AG04449 (cell line): ENCODE measurements at regions not wholly inside any gene's neighbourhood (a gene's known extent, or its start where the extent isn't known, plus 50 kb on each side); places are given as distances from the start of the nearest gene placed in this dataset.

Experiments
- CTCF ChIA-PET: fragments of 350-600 bp; formaldehyde crosslinking; extraction: SDS; loops from one replicate; lab custom pipeline; 2021; ENCODE audit warnings: antibody characterized with exemption; lab: Yijun Ruan, JAX
- POLR2A ChIA-PET: fragments of 400-600, 350-600 bp; formaldehyde crosslinking; extraction: SDS; loops from one replicate; lab custom pipeline; 2020; ENCODE audit warnings: antibody characterized with exemption, inconsistent platforms; lab: Yijun Ruan, JAX
- DNase-seq: peaks from one replicate; pipeline ENCODE4 v3.0.0-alpha.2; 2010; ENCODE audit warnings: low read depth, low spot score
- H3K4me3 ChIP-seq: 2 replicates; pipeline ENCODE4 v1.5.1; 2011; ENCODE audit warnings: low read depth, mild to moderate bottlenecking, control low read depth, low read length
- TF ChIP-seq, protein P1 (sequence below): IDR thresholded peaks from one replicate; pipeline ENCODE4 v1.5.1; 2011; ENCODE audit warnings: mild to moderate bottlenecking, moderate library complexity, low read length, control low read depth, inconsistent platforms; ENCODE audit not compliant: insufficient read depth; ENCODE audit errors: missing control alignments

DNA sequence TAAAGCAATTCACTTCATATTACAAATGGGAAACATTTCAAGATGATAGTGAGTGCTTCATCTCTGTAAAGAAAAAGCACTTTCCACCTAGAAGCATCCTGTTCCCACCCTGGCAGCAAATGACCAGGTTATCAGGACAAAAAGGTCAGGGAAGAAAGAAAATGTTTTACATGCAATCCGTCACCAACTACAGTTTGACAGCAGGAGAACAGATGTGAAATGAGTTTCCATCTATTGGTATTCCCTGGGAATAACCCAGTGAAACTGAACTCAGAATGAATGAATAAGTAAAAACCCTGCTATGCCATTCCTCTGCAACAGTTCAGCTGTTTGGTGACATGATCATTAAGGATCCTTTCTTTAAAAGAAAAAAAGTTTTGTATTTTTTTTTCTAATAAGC lies 67.6 kb downstream of the HTR1A start:
- H3K4me3 ChIP-seq = no peak overlapping the region
- CTCF ChIA-PET = no interaction called here
- POLR2A ChIA-PET = no interaction called here
- no peak for DNase-seq
- TF ChIP-seq, protein P1, sequence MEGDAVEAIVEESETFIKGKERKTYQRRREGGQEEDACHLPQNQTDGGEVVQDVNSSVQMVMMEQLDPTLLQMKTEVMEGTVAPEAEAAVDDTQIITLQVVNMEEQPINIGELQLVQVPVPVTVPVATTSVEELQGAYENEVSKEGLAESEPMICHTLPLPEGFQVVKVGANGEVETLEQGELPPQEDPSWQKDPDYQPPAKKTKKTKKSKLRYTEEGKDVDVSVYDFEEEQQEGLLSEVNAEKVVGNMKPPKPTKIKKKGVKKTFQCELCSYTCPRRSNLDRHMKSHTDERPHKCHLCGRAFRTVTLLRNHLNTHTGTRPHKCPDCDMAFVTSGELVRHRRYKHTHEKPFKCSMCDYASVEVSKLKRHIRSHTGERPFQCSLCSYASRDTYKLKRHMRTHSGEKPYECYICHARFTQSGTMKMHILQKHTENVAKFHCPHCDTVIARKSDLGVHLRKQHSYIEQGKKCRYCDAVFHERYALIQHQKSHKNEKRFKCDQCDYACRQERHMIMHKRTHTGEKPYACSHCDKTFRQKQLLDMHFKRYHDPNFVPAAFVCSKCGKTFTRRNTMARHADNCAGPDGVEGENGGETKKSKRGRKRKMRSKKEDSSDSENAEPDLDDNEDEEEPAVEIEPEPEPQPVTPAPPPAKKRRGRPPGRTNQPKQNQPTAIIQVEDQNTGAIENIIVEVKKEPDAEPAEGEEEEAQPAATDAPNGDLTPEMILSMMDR = no peak

DNA sequence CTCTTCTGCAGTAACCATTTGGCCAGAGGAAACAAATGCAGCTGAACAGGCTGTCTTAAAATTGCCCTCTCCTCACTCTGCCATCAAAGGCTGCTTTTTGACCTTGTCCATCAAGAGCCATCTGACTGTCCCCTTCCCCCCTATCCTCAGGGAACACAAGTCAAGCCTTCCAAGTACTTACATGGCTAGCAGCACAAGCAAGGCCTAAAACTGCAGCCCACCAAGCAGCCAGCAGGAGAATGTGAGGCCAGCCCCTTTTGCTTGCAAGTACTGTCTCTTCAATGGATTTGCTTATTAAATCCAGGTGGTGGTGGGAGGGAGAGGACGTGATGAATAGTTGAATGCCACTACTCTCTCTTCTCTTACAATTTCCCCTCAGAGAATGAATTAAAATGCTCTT lies 83.5 kb downstream of the HTR1A start:
- TF ChIP-seq, protein P1 = no peak
- DNase-seq = no peak
- POLR2A ChIA-PET = no interaction called here
- CTCF ChIA-PET = no interaction called here
- H3K4me3 ChIP-seq = no peak overlapping the region

DNA sequence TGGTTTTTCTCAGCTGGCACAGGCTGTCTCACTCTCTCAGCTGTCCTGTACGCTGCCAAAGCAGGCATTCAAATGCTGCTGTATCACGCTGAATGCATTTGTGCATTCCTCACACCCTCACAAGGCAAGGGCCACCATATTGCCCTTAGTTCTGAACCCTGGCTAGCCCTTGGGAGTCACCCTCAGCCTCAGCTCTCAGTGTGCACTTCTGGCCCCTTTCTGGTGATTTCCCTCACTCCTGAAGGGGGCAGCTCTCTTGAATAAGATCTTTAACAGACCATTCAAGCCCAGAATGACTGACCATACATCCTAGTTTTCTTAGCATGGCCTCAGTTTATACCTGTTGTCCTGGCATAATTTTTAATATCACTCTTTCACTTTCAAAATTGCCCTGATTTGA lies 84.3 kb downstream of the HTR1A start:
- no peak overlapping the region for H3K4me3 ChIP-seq
- TF ChIP-seq, protein P1 = no peak
- POLR2A ChIA-PET = no interaction called here
- DNase-seq = no peak
- CTCF ChIA-PET = no interaction called here

DNA sequence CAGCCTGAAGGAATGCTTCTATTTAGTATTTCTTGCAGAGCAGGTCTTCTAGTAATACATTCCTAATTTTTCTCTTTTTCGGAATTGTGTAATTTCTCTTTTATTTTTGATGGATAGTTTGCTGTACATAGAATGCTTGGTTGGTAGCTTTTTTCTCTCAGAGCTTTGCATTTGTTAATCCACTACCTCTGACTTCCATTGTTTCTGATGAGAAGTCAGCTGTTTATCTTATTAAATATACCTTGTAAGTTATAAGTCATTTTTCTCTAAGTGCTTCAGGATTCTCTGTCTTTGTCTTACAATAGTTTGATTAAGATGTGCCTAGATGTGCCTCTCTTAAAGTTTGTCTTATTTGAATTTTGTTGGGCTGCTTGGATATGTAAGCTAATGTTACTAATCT lies 101.9 kb downstream of the HTR1A start:
- ChIA-PET CTCF (no interaction called here), POLR2A (no interaction called here)
- TF ChIP-seq, protein P1 = no peak
- no peak for DNase-seq
- no peak overlapping the region for H3K4me3 ChIP-seq

DNA sequence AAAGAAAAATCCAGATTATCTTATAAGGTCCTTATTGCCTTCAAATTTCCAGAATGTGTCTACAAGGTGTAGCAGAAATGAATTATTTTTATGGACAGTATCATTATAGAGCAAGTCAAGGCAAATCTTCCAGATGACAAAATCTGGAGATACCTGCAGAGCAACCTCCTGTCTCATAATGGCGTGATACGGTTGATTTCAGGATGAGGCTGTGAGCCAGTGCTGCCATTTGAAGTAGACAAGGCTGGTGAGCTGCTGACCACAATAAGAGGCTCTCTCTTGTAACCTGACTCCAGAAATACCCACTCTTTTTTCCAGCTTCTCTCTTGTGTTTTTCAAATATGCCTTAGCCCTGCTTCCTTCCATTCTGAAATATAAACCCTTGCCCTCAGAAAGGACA lies 108.2 kb downstream of the HTR1A start:
- TF ChIP-seq, protein P1 = no peak
- CTCF ChIA-PET = no interaction called here
- DNase-seq = no peak
- POLR2A ChIA-PET = no interaction called here
- H3K4me3 ChIP-seq = no peak overlapping the region

DNA sequence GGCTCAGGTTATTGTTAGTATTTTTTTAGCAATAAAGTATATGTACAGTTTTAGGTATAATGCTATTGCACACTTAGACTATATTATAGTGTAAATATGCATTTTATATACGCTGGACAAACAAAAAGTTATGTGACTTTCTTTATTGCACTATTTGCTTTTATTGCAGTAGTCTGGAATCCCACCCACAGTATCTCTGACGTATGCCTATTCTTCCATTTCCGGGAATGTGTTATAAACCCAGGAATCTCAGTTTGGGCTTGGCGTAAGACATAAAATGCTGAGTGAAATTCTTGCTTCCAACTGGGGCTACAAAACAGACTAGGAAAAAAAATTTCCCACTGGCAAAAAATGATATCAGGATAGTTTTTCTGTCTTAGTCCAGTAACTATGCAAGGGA lies 119.1 kb downstream of the HTR1A start:
- TF ChIP-seq, protein P1 = no peak
- DNase-seq = no peak

More for the DNA sequence above, 119.1 kb downstream of the HTR1A start:
- CTCF ChIA-PET = no interaction called here
- POLR2A ChIA-PET = no interaction called here
- H3K4me3 ChIP-seq = no peak overlapping the region
